Astrocyte of the hippocampus (primary cell): ENCODE measurements at regions not wholly inside any gene's neighbourhood (a gene's known extent, or its start where the extent isn't known, plus 50 kb on each side); places are given as distances from the start of the nearest gene placed in this dataset.

Source experiments
- DNase-seq: peaks from one replicate; pipeline ENCODE4 v3.0.0; 2011; ENCODE audit warnings: low read depth, low spot score

- no peak for DNase-seq
These were observed 120.2 kb upstream of the MLN start for GRCh38 chr6:33923857-33924514.

DNA sequence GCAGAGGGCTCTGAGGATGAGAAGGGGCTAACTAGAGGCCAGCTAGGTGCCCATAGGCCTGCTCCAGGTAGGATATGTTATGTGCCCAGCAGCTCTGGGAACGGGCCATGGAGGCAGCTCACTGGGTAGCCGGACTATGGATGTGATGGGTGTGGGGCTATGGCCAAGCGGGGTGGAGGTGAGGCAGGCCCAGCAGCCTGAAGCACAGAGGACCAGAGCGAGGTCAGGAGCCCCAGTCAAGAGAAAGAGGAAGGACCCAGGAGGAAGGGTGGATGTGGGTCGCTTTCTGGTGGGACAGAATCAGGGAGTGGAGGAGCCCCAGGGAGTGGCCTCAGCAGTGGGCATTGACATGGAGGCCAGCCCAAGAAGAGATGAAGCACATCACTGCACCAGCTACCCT lies 117.9 kb upstream of the MLN start:
- no peak for DNase-seq

DNA sequence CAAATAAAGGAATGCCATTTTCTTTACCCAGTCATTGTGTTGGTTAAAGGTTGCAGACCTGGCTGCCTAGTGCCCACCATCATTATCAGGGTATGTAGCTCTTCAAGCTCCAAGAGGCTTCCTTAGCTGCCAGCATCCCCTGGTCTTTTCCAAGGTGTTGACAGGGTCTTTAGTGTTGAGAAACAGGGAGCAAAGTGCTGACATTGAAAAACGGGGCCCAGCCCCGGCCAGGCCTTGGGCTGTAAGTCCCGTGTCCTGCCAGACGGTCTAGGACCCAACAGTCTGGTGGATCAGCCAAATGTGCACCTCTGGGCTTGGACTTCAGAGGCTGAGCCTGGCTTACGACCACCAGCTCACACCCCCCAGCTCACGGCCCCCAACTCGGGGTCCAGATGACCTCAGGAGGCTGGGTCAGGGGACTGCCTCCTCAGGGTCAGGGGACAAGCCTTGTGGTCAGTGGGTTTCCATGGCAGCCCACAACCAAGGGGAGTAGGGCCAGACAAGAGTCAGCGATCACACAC lies 114.4 kb upstream of the MLN start:
- DNase-seq = no peak

GRCh38 chr6:33915134-33915533 lies 111.3 kb upstream of the MLN start:
- no peak for DNase-seq

DNA sequence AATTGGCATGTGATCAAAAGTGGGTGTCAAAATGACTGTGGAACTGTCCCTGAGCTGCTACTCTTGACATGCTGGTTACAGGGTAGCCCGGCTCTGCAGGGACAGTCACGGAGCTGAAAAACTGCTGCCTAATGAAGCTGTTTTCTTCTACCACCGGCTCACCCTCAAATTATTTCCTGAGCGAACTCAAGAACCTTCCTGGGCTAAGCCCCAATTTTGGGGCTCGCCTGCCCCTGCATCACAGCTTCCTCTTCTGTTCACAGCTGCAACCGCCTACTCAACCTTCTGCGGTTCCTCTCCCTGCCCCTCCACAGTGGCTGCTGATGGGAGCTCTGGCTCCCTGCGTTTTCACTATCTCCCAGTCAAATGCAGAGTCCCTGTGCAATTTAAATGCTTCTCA lies 110.8 kb upstream of the MLN start:
- no peak for DNase-seq

- DNase-seq = no peak
These were observed 108.4 kb upstream of the MLN start for GRCh38 chr6:33912195-33912594.

DNA sequence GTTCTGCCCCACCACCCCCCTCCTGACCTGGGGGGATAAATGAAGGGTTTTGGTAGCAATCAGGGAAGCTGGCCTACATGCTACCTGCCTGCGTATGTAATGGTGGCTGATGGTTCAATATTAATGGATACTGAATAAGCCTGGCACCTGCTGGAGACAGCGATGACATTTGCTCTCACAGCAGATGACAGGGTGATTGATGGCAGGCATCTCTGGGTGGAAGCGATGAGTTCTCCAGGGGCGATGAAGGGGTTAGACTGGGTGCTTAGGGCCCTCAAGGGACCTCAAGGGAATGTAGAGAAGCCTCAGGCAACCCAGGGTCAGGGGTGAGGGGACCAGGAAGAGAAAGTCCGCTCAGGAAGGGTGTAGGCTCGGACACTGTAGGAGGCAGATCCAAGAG lies 107.7 kb upstream of the MLN start:
- DNase-seq = no peak

DNA sequence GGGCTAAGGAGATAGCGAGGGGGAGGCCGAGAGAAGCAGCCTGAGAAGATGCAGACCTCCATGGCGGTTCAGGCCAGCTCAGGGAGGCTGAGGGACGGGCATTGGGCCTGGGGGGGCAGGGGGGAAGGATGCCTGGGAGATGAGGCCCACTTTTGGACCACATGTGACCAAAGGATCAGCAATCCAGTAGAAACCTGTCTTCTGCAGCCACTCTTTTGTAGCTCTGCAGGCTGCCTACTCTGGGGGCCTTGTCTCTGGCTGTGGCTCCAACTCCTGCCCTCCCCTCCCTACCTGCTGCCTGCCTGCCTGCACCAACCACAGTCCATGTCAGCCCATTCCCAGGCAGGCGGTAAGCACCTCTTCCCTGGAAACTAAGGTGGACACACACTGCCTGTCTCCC lies 106.8 kb upstream of the MLN start:
- DNase-seq = no peak

GRCh38 chr6:33909737-33910136 lies 105.9 kb upstream of the MLN start:
- no peak for DNase-seq

GRCh38 chr6:33908025-33908424 lies 104.2 kb upstream of the MLN start:
- DNase-seq = no peak

GRCh38 chr6:33907227-33907626 lies 103.4 kb upstream of the MLN start:
- no peak for DNase-seq

DNA sequence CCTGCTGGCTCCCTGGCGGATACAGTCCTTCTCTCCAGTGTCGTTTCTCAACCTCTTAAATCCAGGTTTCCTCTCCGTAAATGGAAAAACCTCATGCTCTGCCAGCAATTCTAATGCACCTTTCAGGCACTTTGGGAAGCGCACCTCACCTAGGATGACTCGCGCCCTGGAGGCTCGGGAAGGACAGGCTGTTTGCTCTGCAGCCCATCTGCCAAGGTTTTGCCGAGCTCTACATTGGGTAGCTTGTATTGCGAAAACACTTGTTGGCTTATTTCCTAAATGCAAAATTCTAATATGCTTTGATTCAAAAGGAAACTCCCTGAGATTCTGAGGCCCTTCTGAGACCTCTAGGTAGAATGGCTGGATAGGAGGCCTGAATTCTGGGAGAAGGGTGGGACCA lies 102.6 kb upstream of the MLN start:
- DNase-seq = no peak

DNA sequence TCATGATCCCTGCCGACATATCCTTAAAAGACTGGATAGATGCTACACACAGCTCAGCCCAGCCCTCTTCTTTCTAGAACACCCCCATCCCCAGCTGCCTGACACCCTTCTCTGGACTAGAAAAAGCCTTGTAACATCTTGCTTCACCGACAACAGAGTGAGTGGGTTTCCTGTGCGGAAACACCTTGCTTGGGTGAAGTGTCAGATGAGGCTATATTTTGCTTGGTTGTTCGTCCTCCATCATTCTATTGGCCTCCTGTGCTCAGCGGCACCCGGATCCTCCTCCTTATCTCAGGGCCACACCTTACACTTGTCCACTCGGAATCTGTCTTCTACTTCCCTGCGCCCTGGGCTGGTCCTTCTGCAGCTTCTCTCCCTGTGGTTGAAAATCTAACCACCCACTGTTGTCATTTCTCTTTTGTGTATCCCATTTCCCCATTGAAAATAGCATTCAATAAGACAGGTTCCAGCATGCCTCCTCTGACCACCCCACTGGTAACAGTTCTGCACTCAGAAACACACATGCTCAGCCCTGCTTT lies 101.3 kb upstream of the MLN start:
- DNase-seq = no peak

GRCh38 chr6:33904747-33905065 lies 100.9 kb upstream of the MLN start:
- DNase-seq = no peak

- DNase-seq = no peak
These were observed 100.4 kb upstream of the MLN start for GRCh38 chr6:33904050-33904746.

GRCh38 chr6:33903579-33903978 lies 99.8 kb upstream of the MLN start:
- DNase-seq = no peak

- DNase-seq = no peak
These were observed 98.7 kb upstream of the MLN start for GRCh38 chr6:33902457-33902853.

GRCh38 chr6:33901822-33902456 lies 98.1 kb upstream of the MLN start:
- no peak for DNase-seq

- no peak for DNase-seq
These were observed 95.0 kb upstream of the MLN start for GRCh38 chr6:33898771-33899170.

GRCh38 chr6:33897189-33897780 lies 93.5 kb upstream of the MLN start:
- DNase-seq = no peak

GRCh38 chr6:33896391-33897188 lies 92.8 kb upstream of the MLN start:
- peak; percentile 12 for DNase-seq

GRCh38 chr6:33895988-33896387 lies 92.2 kb upstream of the MLN start:
- no peak for DNase-seq
